Heart right ventricle (tissue), 16 donors: ENCODE measurements at regions not wholly inside any gene's neighbourhood (a gene's known extent, or its start where the extent isn't known, plus 50 kb on each side); places are given as distances from the start of the nearest gene placed in this dataset.

Experiments
- ATAC-seq, 8 donors: fragments of 200-7000 bp; cut with Tn5 transposase; one replicate each; pipeline ENCODE4 v1.9.1; 2020; ENCODE audit warnings: mild to moderate bottlenecking in 8 of 8, moderate library complexity in 8 of 8, moderate number of reproducible peaks in 1 of 8
- DNase-seq, 2 donors: peaks; one replicate each; pipeline ENCODE4 v3.0.0-alpha.2; 2020
- H3K27ac ChIP-seq, 10 donors: fragments of 200-600 bp; sonication (generic) in 2 of 10; one replicate each; pipeline versions ENCODE4 v1.5.0 to v1.8.0; 2020 to 2022; ENCODE audit warnings: mild to moderate bottlenecking in 3 of 10
- H3K27me3 ChIP-seq, 7 donors: fragments of 200-600 bp; one replicate each; pipeline ENCODE4 v1.8.0; 2021 to 2022; ENCODE audit warnings: mild to moderate bottlenecking in 2 of 7
- H3K36me3 ChIP-seq, 9 donors: fragments of 200-600 bp; sonication (generic) in 1 of 9; one replicate each; pipeline versions ENCODE4 v1.5.0 to v1.8.0; 2020 to 2022; ENCODE audit warnings: mild to moderate bottlenecking in 2 of 9
- H3K4me1 ChIP-seq, 9 donors: fragments of 200-600 bp; sonication (generic) in 1 of 9; one replicate each; pipeline versions ENCODE4 v1.5.0 to v1.8.0; 2020 to 2022; ENCODE audit warnings: mild to moderate bottlenecking in 4 of 9
- H3K4me3 ChIP-seq, 10 donors: fragments of 200-600 bp; sonication (generic) in 2 of 10; one replicate each; pipeline versions ENCODE4 v1.5.0 to v1.8.0; 2020 to 2022; ENCODE audit warnings: mild to moderate bottlenecking in 7 of 10, moderate library complexity in 2 of 10
- H3K9me3 ChIP-seq, 11 donors: fragments of 200-600 bp in 10 of 11; sonication (generic) in 2 of 11; one replicate each; pipeline versions ENCODE4 v1.5.0 to v1.8.0; 2013 to 2022; ENCODE audit warnings: mild to moderate bottlenecking in 2 of 11, control low read depth in 1 of 11, moderate library complexity in 1 of 11
- WGBS, 2 donors: extraction: QIAGEN DNeasy Blood & Tissue Kit; methylation state at CpG; one replicate each; pipeline ENCODE4 v1.1.7; 2013; ENCODE audit warnings: inconsistent platforms in 1 of 2; 5-methylcytosine and 5-hydroxymethylcytosine counted together
- intact Hi-C, 10 donors: fragments of 100-400 bp; cut with DNase I; formaldehyde crosslinking; loops; one replicate each; pipeline versions ENCODE4 v1.11.1 to v1.14.2; 2022
- TF ChIP-seq, protein P1 (sequence below), 9 donors: fragments of 200-600 bp; sonication (generic) in 2 of 9; IDR thresholded peaks; one replicate each; pipeline versions ENCODE4 v1.5.0 to v1.8.0; 2021 to 2022; ENCODE audit warnings: antibody characterized with exemption in 9 of 9, mild to moderate bottlenecking in 5 of 9, moderate library complexity in 1 of 9
- donor health status: Arrhythmogenic right ventricular cardiomyopathy.
- donor health status: ischemic (EF 13 %, LVEDD 7.1; RV severe dilation, severe dysfunction).
- donor health status: healthy with polysubstance abuse.
- donor health status: DM: no; HTN: yes; CAD: no.
- donor health status: DM: no; HTN: no; CAD: no.
- donor health status: ischemic (EF 25% LVEDD 6.9; RV normal size, moderate dysfunction).
- donor health status: ischemic (EF 25% LVEDD 5.7; RV mildly dilated, moderate dysfunction).
- donor health status: healthy.
- donor health status: DM: yes; HTN: yes; CAD: no.
- donor health status: Ischemic cardiomyopathy.
- donor health status: ischemic (EF 35%, LVEDD 5.7; RV mildly dilated, moderate dysfunction).
- donor health status: nonischemic (EF 11% LVEDD 7.7; RV severe dilation, severe dysfunction).
- donor health status: DM: yes; HTN: yes; CAD: no.
- donor health status: PGD.
- donor health status: ischemic (EF 29% LVEDD 5.4; RV normal size, mild dysfunction).
- donor health status: nonischemic (EF 23%, LVEDD 6.1; RV moderate dilation, normal function).

DNA sequence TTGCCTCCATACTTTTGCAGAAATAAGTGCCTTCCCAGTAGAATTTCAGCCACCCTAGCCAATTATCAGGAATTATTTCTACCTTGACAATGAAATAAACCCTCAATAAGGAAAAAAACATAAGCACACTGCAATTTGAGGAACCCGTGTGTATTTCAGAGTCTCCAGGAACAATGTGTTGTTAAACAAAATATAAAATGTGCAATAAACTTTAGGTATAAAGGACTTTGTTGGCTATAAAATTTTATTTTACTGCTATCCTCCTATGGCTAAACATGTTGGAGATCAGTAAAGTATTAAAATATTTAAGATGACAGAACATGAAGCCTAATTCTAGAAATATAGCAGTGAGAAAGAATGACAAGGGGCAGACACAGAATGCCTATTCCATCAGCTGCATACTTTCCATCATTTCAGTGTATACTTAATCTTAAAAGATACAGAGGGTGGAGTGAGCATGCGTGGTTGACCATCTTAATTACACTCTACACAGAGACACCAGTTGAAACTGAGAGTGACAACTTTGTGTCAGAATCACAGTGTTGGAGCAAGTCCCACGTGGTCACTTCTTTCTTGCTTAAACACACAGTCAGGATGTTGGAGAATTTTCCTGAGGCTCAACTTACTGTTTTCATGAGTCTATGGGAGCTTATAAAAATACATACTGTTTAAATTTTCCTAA, 79.0 kb upstream of the SUCLG2 start:
- no peaks in the 10 kb centered on the region for H3K4me1 ChIP-seq
- TF ChIP-seq, protein P1, sequence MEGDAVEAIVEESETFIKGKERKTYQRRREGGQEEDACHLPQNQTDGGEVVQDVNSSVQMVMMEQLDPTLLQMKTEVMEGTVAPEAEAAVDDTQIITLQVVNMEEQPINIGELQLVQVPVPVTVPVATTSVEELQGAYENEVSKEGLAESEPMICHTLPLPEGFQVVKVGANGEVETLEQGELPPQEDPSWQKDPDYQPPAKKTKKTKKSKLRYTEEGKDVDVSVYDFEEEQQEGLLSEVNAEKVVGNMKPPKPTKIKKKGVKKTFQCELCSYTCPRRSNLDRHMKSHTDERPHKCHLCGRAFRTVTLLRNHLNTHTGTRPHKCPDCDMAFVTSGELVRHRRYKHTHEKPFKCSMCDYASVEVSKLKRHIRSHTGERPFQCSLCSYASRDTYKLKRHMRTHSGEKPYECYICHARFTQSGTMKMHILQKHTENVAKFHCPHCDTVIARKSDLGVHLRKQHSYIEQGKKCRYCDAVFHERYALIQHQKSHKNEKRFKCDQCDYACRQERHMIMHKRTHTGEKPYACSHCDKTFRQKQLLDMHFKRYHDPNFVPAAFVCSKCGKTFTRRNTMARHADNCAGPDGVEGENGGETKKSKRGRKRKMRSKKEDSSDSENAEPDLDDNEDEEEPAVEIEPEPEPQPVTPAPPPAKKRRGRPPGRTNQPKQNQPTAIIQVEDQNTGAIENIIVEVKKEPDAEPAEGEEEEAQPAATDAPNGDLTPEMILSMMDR (IDR thresholded peaks at IDR 0.05), result no peak
- H3K4me3 ChIP-seq, result no peak overlapping the region
- DNase-seq (no peak), ATAC-seq (no peak)
- H3K27me3 ChIP-seq, result no peaks in the 10 kb centered on the region
- 71 to 73% methylated on average over 3 of the region's 3 CpGs for WGBS, 2 donors
- intact Hi-C loops, result no loop called here
- H3K36me3 ChIP-seq, result no peaks in the 10 kb centered on the region
- no peaks in the 10 kb centered on the region for H3K9me3 ChIP-seq
- no peak overlapping the region for H3K27ac ChIP-seq

DNA sequence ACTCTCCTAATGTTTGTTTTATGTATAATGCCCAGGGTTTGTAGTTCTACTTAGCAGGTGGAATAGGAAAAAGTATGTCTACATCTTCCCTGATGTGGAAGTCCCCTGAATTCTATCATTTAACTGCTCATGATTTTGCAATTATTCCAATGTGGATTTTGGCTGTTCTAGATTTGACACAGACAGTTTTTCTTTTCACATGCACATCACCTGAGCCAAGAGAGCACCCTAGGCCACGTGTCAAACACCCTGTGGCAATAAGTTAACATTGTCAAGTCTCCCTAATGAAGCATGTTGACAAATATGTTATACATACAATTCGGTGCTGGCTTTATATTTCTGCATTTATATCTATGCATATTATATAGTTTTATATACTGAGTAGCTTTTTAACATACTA, 70.0 kb upstream of the SUCLG2 start:
- WGBS, 2 donors, result 76 to 77% methylated on average over 2 of the region's 2 CpGs
- Histone ChIP-seq H3K4me3 (no peak overlapping the region), H3K27ac (no peak overlapping the region), H3K9me3 (peaks cover 0 to 18% (median 0%) of the 10 kb centered on the region in 11 donors), H3K4me1 (no peaks in the 10 kb centered on the region), H3K27me3 (no peaks in the 10 kb centered on the region), H3K36me3 (no peaks in the 10 kb centered on the region)
- DNase-seq (no peak), ATAC-seq (no peak)
- TF ChIP-seq, protein P1 (IDR thresholded peaks at IDR 0.05), result no peak
- intact Hi-C loops, result no loop called here

GRCh38 chr3:67723863-67724262, 69.5 kb upstream of the SUCLG2 start:
- Histone ChIP-seq H3K4me1 (no peaks in the 10 kb centered on the region), H3K9me3 (peaks cover 0 to 18% (median 0%) of the 10 kb centered on the region in 11 donors), H3K27me3 (no peaks in the 10 kb centered on the region), H3K36me3 (no peaks in the 10 kb centered on the region), H3K27ac (no peak overlapping the region), H3K4me3 (no peak overlapping the region)
- WGBS, 2 donors, result 89 to 93% methylated on average over 1 of the region's 1 CpG
- TF ChIP-seq, protein P1 (IDR thresholded peaks at IDR 0.05), result no peak
- DNase-seq (no peak), ATAC-seq (no peak)
- intact Hi-C loops, result no loop called here

GRCh38 chr3:67719333-67719732, 64.9 kb upstream of the SUCLG2 start:
- TF ChIP-seq, protein P1 (IDR thresholded peaks at IDR 0.05), result no peak
- Histone ChIP-seq H3K4me1 (no peaks in the 10 kb centered on the region), H3K27me3 (no peaks in the 10 kb centered on the region), H3K9me3 (peaks cover 0 to 16% (median 0%) of the 10 kb centered on the region in 11 donors), H3K36me3 (no peaks in the 10 kb centered on the region), H3K4me3 (no peak overlapping the region), H3K27ac (no peak overlapping the region)
- ATAC-seq (no peak), DNase-seq (no peak)
- intact Hi-C loops, result no loop called here
- 90 to 98% methylated on average over 3 of the region's 3 CpGs for WGBS, 2 donors
